ENCODE measurements at regions not wholly inside any gene's neighbourhood (a gene's known extent, or its start where the extent isn't known, plus 50 kb on each side); places are given as distances from the start of the nearest gene placed in this dataset.

DNA sequence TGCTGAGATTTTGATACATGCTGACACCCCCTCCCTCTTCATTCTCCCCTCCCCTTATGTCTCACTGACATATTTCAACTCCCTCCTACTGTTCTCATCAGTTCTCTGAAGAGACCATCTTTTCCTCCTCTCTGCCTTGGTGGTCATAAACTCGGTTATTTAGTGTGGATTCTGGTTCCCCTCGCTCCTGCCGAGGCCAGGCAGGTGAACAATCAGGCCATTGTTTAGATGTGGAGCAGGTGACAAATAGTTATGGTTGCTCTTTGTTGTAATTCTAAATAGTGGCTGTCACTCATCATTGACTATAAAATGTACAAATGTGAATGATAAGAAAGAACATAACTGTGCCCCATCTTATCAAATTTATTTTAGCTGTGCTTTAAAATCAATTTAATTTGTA, 324.6 kb downstream of the BCOR start:
- Histone ChIP-seq H3K4me3 (ENCODE audit: low read length in 3 of 3) (no peak overlapping the region), H3K27ac (ENCODE audit: low read depth, low read length) (no peak overlapping the region), H3K27me3 (ENCODE audit: control insufficient read depth in 3 of 3, insufficient read depth in 3 of 3, low read length in 3 of 3) (peaks cover 0 to 9% (median 0%) of the 10 kb centered on the region in 3 donors), H3K36me3 (ENCODE audit: control insufficient read depth in 3 of 3, insufficient read depth in 3 of 3, low read length in 3 of 3) (no peaks in the 10 kb centered on the region), H3K9me3 (ENCODE audit: control insufficient read depth in 3 of 3, low read length in 3 of 3) (no peaks in the 10 kb centered on the region), H3K9ac (ENCODE audit: low read depth in 1 of 3, low read length in 3 of 3) (no peak overlapping the region), H3K4me1 (ENCODE audit: control insufficient read depth in 3 of 3, insufficient read depth in 3 of 3, low read length in 3 of 3) (peaks cover 4 to 14% (median 10%) of the 10 kb centered on the region in 3 donors)

DNA sequence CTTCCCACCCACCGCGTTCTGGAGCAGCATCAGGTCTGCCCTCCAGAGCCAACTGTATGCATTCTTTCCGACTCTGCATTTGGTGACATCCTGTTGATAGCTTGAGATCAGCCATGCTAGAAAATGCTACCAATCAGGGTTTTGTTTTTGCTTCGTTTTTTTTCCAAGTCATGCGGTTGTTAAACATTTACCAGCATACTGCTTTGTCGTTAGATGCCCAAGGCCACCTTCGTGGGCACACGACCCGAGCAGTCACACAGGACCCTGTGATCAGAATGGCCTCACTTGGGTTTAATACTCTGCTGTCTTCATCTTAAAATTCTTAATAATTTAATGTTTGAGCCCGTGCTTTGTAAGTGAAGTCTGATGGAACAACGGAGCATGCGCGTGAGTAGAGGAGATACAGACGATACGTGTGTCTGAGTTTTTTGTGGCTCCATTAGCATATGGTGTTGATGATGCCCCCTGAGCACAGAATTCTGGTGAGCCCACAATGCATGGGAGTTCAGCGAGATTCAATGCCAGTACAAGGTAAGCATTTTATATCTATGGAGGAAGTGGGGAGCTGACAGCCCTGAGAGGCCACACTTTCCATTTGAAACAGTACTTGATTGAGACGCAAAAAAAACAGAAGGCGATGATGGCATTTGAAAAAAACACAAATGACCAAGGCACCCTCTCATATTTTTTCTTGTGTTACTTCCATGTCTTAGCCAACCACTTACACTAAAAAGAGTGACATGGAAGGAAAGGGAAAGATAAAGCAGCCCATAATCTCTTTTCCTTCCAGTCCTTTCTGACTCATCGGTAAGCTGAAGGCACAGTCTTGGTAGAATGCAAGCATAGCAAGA, 323.6 kb downstream of the BCOR start:
- H3K36me3 ChIP-seq (ENCODE audit: control insufficient read depth in 3 of 3, insufficient read depth in 3 of 3, low read length in 3 of 3): no peaks in the 10 kb centered on the region
- H3K4me3 ChIP-seq (ENCODE audit: low read length in 3 of 3): no peak overlapping the region
- H3K27me3 ChIP-seq (ENCODE audit: control insufficient read depth in 3 of 3, insufficient read depth in 3 of 3, low read length in 3 of 3): peaks cover 0 to 8% (median 0%) of the 10 kb centered on the region in 3 donors
- H3K9me3 ChIP-seq (ENCODE audit: control insufficient read depth in 3 of 3, low read length in 3 of 3): no peaks in the 10 kb centered on the region
- peaks cover 4 to 14% (median 10%) of the 10 kb centered on the region in 3 donors for H3K4me1 ChIP-seq (ENCODE audit: control insufficient read depth in 3 of 3, insufficient read depth in 3 of 3, low read length in 3 of 3)
- no peak overlapping the region for H3K9ac ChIP-seq (ENCODE audit: low read depth in 1 of 3, low read length in 3 of 3)
- H3K27ac ChIP-seq (ENCODE audit: low read depth, low read length): no peak overlapping the region

GRCh38 chrX:39774774-39775328, 322.9 kb downstream of the BCOR start:
- H3K27me3 ChIP-seq (ENCODE audit: control insufficient read depth in 3 of 3, insufficient read depth in 3 of 3, low read length in 3 of 3): peaks cover 0 to 4% (median 0%) of the 10 kb centered on the region in 3 donors
- H3K36me3 ChIP-seq (ENCODE audit: control insufficient read depth in 3 of 3, insufficient read depth in 3 of 3, low read length in 3 of 3): no peaks in the 10 kb centered on the region
- no peaks in the 10 kb centered on the region for H3K9me3 ChIP-seq (ENCODE audit: control insufficient read depth in 3 of 3, low read length in 3 of 3)
- no peak overlapping the region for H3K27ac ChIP-seq (ENCODE audit: low read depth, low read length)
- no peak overlapping the region for H3K4me3 ChIP-seq (ENCODE audit: low read length in 3 of 3)
- no peak overlapping the region for H3K9ac ChIP-seq (ENCODE audit: low read depth in 1 of 3, low read length in 3 of 3)
- peaks cover 4 to 14% (median 10%) of the 10 kb centered on the region in 3 donors for H3K4me1 ChIP-seq (ENCODE audit: control insufficient read depth in 3 of 3, insufficient read depth in 3 of 3, low read length in 3 of 3)

DNA sequence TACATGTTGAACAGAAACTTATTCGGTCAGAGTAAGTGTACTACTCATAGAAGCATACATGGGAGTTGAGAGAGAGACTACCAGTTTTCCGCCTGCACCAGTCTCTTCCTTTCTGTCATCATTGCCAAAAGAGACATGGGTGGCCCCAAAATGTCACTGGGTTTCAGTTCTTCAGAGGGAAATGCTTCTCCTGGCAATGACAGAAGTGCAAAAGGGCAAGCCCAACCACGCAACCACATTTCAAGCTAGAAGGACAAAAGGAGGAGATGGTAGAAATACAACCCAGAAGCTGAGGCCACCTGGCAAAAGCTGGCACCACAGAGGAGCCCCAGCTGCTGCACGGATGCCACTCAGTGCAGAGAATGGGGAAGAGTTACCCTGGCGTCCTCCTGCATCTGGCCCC, 320.1 kb downstream of the BCOR start:
- no peak overlapping the region for H3K27ac ChIP-seq (ENCODE audit: low read depth, low read length)
- H3K27me3 ChIP-seq (ENCODE audit: control insufficient read depth in 3 of 3, insufficient read depth in 3 of 3, low read length in 3 of 3): peaks cover 0 to 4% (median 0%) of the 10 kb centered on the region in 3 donors
- H3K9ac ChIP-seq (ENCODE audit: low read depth in 1 of 3, low read length in 3 of 3): no peak overlapping the region
- no peak overlapping the region for H3K4me3 ChIP-seq (ENCODE audit: low read length in 3 of 3)
- no peaks in the 10 kb centered on the region for H3K36me3 ChIP-seq (ENCODE audit: control insufficient read depth in 3 of 3, insufficient read depth in 3 of 3, low read length in 3 of 3)
- no peaks in the 10 kb centered on the region for H3K9me3 ChIP-seq (ENCODE audit: control insufficient read depth in 3 of 3, low read length in 3 of 3)
- H3K4me1 ChIP-seq (ENCODE audit: control insufficient read depth in 3 of 3, insufficient read depth in 3 of 3, low read length in 3 of 3): peaks cover 0 to 2% (median 2%) of the 10 kb centered on the region in 3 donors

- Histone ChIP-seq H3K9ac (ENCODE audit: low read depth in 1 of 3, low read length in 3 of 3) (no peak overlapping the region), H3K4me3 (ENCODE audit: low read length in 3 of 3) (no peak overlapping the region), H3K27me3 (ENCODE audit: control insufficient read depth in 3 of 3, insufficient read depth in 3 of 3, low read length in 3 of 3) (peaks cover 0 to 4% (median 0%) of the 10 kb centered on the region in 3 donors), H3K4me1 (ENCODE audit: control insufficient read depth in 3 of 3, insufficient read depth in 3 of 3, low read length in 3 of 3) (no peaks in the 10 kb centered on the region), H3K27ac (ENCODE audit: low read depth, low read length) (no peak overlapping the region), H3K36me3 (ENCODE audit: control insufficient read depth in 3 of 3, insufficient read depth in 3 of 3, low read length in 3 of 3) (no peaks in the 10 kb centered on the region), H3K9me3 (ENCODE audit: control insufficient read depth in 3 of 3, low read length in 3 of 3) (no peaks in the 10 kb centered on the region)
These were observed 317.6 kb downstream of the BCOR start for GRCh38 chrX:39779952-39780783.

DNA sequence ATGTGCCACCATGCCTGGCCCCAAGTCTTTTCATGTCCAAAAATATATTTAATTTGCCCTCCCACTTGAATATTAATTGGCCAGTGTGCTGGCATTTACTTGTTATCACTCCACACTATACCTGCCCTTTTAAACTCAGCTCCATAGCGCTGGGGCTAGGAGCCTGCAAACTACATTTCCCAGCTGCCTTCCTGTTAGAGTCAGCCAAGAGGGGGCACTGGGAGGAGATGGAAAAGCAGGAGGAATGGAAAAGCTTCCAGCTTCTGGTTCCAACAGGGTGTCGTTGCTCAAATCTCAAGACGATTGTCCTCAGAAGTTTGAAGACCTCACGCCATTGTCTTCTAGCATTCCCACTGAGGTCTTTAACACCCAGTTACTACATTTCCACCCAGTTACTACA, 315.5 kb downstream of the BCOR start:
- Histone ChIP-seq H3K27me3 (ENCODE audit: control insufficient read depth in 3 of 3, insufficient read depth in 3 of 3, low read length in 3 of 3) (peaks cover 0 to 2% (median 0%) of the 10 kb centered on the region in 3 donors), H3K4me1 (ENCODE audit: control insufficient read depth in 3 of 3, insufficient read depth in 3 of 3, low read length in 3 of 3) (no peaks in the 10 kb centered on the region), H3K9ac (ENCODE audit: low read depth in 1 of 3, low read length in 3 of 3) (no peak overlapping the region), H3K36me3 (ENCODE audit: control insufficient read depth in 3 of 3, insufficient read depth in 3 of 3, low read length in 3 of 3) (no peaks in the 10 kb centered on the region), H3K4me3 (ENCODE audit: low read length in 3 of 3) (no peak overlapping the region), H3K27ac (ENCODE audit: low read depth, low read length) (no peak overlapping the region), H3K9me3 (ENCODE audit: control insufficient read depth in 3 of 3, low read length in 3 of 3) (no peaks in the 10 kb centered on the region)

DNA sequence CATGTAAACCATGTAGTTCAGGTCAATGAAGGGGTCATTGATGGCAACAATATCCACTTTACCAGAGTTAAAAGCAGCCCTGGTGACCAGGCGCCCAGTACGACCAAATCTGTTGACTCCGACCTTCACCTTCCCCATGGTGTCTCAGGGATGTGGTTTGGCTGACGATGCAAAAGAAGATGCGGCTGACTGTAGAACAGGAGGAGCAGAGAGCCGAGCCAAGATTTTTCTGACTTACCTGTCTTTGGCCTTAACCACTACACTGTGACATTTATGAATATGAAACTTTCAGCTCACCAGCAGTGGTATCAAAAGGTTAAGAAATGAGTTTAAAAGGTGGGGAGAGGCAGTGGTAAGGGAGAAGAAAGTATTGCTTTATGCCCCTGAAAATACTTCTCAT, 309.8 kb downstream of the BCOR start:
- Histone ChIP-seq H3K36me3 (ENCODE audit: control insufficient read depth in 3 of 3, insufficient read depth in 3 of 3, low read length in 3 of 3) (no peaks in the 10 kb centered on the region), H3K9ac (ENCODE audit: low read depth in 1 of 3, low read length in 3 of 3) (no peak overlapping the region), H3K27ac (ENCODE audit: low read depth, low read length) (no peak overlapping the region), H3K4me3 (ENCODE audit: low read length in 3 of 3) (no peak overlapping the region), H3K4me1 (ENCODE audit: control insufficient read depth in 3 of 3, insufficient read depth in 3 of 3, low read length in 3 of 3) (no peaks in the 10 kb centered on the region), H3K9me3 (ENCODE audit: control insufficient read depth in 3 of 3, low read length in 3 of 3) (no peaks in the 10 kb centered on the region), H3K27me3 (ENCODE audit: control insufficient read depth in 3 of 3, insufficient read depth in 3 of 3, low read length in 3 of 3) (peaks cover 0 to 2% (median 0%) of the 10 kb centered on the region in 3 donors)

GRCh38 chrX:39788521-39788920, 309.2 kb downstream of the BCOR start:
- Histone ChIP-seq H3K36me3 (ENCODE audit: control insufficient read depth in 3 of 3, insufficient read depth in 3 of 3, low read length in 3 of 3) (no peaks in the 10 kb centered on the region), H3K4me3 (ENCODE audit: low read length in 3 of 3) (no peak overlapping the region), H3K4me1 (ENCODE audit: control insufficient read depth in 3 of 3, insufficient read depth in 3 of 3, low read length in 3 of 3) (no peaks in the 10 kb centered on the region), H3K9ac (ENCODE audit: low read depth in 1 of 3, low read length in 3 of 3) (no peak overlapping the region), H3K27me3 (ENCODE audit: control insufficient read depth in 3 of 3, insufficient read depth in 3 of 3, low read length in 3 of 3) (peaks cover 0 to 2% (median 0%) of the 10 kb centered on the region in 3 donors), H3K9me3 (ENCODE audit: control insufficient read depth in 3 of 3, low read length in 3 of 3) (no peaks in the 10 kb centered on the region), H3K27ac (ENCODE audit: low read depth, low read length) (no peak overlapping the region)

- H3K27ac ChIP-seq (ENCODE audit: low read depth, low read length): no peak overlapping the region
- no peak overlapping the region for H3K9ac ChIP-seq (ENCODE audit: low read depth in 1 of 3, low read length in 3 of 3)
- H3K4me1 ChIP-seq (ENCODE audit: control insufficient read depth in 3 of 3, insufficient read depth in 3 of 3, low read length in 3 of 3): no peaks in the 10 kb centered on the region
- H3K9me3 ChIP-seq (ENCODE audit: control insufficient read depth in 3 of 3, low read length in 3 of 3): no peaks in the 10 kb centered on the region
- no peaks in the 10 kb centered on the region for H3K36me3 ChIP-seq (ENCODE audit: control insufficient read depth in 3 of 3, insufficient read depth in 3 of 3, low read length in 3 of 3)
- H3K4me3 ChIP-seq (ENCODE audit: low read length in 3 of 3): no peak overlapping the region
- peaks cover 0 to 3% (median 0%) of the 10 kb centered on the region in 3 donors for H3K27me3 ChIP-seq (ENCODE audit: control insufficient read depth in 3 of 3, insufficient read depth in 3 of 3, low read length in 3 of 3)
These were observed 306.1 kb downstream of the BCOR start for GRCh38 chrX:39791691-39792090.

Measured in skeletal muscle tissue (tissue), 3 donors.